Stimulated activated CD8-positive, alpha-beta memory T cell treated with anti-CD3 and anti-CD28 coated beads, Interleukin-4, amount 100 ng/mL, for 48 hours (primary cell): ENCODE measurements at regions not wholly inside any gene's neighbourhood (a gene's known extent, or its start where the extent isn't known, plus 50 kb on each side); places are given as distances from the start of the nearest gene placed in this dataset.
"Not testable (repeated sequence)": the region's sequence is repeated elsewhere in the genome, so short reads cannot be mapped to it uniquely, and the experiment has no call there.

Experiments used
- DNase-seq: peaks from one replicate; pipeline ENCODE4 v3.0.0-alpha.2; 2020

DNA sequence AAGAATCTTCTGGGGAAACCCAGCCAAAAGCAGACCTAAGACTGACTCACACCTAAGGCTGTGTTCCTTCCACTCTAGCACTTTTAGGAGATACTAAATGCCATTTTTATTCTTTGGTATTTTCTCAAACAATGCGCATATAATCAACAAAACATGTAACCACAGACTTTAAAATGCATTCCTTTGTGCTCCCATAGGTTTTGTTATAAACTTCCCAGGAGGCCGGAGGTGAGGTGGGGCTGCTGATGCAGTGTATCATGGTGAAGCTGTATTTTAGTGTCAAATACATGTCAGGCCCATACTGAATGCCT, 155.2 kb downstream of the BTBD3 start:
- no peak for DNase-seq

DNA sequence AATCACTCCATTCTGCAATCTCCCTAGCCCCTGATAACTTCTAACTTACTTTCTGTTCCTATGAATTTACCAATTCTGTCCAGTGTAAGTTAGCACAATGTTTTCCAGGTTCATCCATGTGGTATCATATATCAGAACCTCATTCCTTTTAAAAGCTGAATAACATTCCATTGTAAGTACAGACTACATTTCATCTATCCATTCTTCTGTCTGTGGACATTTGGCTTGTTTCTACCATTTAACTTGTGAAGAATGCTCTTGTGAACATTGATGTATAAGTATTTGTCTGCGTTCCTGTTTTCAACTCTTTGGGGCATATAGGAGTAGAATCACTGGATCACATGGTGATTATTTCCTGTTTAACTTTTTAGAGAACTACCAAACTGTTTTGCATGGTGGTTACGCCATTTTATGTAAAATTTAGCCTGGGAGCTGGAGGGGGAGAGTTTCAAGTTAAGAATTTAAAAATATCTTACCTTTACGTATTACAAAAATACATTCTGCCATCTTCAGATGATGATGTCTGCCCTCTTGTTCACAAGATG, 156.5 kb downstream of the BTBD3 start:
- no peak for DNase-seq

DNA sequence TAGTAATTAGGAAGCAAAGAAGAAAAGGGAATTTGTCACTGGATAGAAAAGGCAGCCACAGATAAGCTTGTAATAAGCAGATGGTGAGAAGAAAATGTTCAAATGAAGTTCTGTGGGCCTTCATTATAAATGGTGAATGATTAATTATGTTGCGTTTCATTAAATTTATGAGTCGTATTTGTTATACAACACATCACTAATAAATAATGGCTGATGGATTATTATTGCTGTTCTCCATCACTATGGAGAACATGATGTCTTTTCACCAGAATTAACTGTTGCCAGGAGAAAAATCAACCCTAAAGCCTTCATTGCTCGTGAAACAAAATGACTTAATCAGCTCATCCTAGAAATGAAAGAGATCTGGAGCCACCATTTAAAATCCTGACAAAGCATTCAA, 158.5 kb downstream of the BTBD3 start:
- no peak for DNase-seq

DNA sequence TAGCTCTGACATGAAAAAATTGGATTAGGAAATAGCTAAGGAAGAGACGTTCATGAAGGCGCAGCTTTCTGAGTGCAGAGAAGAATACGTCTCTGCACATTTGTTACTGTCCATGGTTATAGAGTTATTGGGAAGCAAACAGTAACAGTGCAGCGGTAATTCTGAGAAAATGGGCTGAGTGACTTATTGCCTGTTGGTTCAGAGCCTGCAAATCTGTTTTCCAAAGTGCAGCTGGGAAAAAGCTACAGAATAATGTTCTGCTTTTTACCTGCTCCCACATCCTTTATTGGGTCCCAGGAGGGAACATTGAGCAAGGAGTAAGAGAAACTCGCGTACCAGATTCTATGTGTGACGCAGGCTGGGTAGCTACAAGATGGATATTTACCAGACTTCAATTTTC, 160.2 kb downstream of the BTBD3 start:
- no peak for DNase-seq

DNA sequence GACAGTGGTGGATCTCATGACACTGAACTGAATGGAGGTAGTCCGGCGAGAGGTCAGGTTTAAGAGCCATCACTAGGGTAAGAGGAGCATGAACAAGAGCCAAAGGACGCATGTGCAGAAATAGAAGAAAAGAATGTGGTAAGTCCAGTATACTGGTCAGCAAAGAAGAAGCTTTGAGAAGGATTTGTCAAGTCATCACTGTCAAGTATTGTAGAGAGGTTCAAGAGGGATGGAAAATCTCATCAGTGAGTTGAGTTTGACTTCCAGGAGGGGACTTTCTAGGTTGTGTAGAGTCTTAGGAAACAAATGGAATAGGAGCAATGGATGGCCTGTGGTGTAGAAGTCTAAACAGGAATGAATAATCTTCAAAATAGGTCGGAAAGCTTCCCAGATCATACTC, 161.8 kb downstream of the BTBD3 start:
- DNase-seq, result no peak

DNA sequence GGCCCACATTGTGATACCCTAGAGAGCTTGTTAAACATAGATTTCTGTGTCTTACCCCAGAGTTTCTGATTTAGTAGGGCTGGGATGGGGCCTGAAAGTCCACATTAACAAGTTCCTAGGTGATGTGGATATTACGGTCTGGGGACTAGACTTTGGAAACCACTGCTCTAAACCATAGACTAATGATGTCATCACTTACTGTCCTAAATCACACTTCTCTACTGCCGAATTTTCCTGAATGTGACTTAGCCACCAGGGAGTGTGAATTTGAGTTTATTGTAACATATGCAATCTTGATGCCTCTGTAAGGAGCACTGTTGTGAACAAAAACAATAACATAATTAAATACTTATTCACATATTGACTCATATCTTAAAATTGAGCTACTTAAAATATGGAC, 165.6 kb downstream of the BTBD3 start:
- DNase-seq, result no peak

DNA sequence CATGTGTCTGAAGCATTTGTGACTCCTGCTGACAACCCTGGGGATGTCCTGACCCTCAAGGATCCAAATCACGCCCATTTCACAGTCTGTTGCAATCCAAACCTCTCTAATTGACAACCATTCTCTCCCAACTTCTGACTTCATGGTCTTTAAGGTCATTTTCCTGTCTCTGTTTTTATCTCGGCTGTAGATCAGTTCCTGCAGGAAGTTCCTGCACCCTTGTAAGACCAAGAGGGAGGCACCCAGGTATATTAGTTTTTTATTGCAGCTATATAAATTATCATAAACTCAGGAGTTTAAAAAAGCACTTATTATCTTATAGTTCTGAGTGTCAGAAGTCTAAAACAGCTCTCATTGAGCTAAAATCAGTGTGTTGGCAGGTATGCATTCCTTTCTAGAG, 166.8 kb downstream of the BTBD3 start:
- DNase-seq, result no peak

DNA sequence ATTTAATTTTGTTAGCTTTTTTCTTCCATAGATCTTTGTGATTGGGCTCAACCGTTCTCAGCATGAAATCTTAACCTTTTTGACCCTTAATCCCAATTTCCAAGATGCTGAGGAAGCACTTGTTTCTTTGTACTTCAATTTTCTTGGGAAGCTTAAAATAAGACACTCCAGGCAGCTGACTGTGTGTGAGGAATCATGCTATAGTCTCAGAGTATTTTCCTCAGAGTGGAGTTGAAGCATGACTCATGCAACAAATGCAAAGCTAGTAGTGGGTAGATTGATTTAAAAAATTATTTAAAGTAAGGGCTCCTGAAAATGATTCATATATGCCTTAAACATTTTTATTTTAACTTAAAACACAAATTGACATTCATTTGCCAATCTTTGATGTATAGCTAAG, 168.7 kb downstream of the BTBD3 start:
- no peak for DNase-seq

DNA sequence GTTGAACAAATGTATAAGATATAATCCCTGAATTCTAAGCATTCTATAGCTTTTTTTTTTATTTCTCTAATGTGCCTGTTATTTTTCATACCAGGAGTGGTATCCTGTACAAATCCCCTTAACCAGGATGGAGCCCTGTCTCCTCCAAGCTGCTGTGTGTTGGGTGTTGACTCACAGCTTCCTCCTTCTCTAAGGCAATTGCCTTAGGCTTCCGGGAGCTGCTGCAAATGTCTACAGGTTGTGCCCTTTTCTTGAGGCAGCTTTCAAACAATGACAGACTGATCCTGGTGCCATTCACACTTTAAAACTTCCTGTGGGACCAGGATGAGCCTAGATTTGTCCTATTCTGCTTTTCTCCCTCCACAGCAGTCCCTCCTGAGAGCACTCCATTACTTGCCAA, 173.2 kb downstream of the BTBD3 start:
- DNase-seq, result no peak

DNA sequence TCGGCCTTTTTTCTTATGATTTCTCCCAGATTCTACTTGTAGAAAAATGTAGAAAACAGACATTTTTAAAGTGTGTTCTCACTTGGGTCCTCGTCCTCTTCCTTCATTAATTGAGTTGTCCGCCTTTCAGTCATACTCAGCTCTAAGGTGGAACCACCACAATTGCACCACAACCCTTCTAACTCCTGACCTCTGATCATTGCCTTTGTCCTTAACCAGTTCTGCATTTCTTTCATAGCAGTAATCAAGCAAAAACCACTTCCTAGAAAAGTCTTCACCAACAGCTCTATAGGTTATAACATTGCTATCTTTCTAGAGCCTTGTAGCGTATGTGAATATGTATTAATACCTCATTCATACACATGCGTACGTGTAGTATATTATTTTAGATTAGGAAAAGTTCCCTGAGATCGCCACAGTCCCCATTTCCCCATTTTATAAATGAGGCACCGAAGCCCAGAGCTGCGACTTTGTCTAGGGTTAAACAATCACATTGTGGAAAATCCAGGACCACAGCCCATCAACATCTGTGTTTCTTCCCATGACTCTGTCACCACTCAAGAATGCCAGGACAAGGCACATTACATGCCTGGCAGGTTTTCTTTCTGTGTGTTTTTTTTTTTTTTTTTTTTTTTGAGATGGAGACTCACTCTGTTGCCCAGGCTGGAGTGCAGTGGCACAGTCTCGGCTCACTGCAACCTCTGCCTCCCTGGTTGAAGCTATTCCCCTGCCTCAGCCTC, 175.5 kb downstream of the BTBD3 start:
- DNase-seq, result no peak

DNA sequence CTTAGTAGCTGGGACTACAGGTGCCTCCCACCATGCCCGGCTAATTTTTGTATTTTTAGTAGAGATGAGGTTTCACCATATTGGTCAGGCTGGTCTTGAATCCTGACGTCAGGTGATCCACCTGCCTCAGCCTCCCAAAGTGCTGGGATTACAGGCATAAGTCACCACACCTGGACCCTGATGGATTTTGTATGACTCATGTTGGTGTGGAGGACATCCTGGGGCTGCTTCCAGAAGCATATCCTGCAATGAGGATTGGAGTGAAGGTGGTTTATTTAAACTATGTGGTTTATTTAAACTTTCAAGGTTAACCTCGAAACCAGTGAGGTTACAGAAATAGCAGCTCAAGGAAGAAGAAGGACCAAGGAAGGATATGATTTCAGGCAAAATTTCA, 176.1 kb downstream of the BTBD3 start:
- DNase-seq, result not testable (repeated sequence)

DNA sequence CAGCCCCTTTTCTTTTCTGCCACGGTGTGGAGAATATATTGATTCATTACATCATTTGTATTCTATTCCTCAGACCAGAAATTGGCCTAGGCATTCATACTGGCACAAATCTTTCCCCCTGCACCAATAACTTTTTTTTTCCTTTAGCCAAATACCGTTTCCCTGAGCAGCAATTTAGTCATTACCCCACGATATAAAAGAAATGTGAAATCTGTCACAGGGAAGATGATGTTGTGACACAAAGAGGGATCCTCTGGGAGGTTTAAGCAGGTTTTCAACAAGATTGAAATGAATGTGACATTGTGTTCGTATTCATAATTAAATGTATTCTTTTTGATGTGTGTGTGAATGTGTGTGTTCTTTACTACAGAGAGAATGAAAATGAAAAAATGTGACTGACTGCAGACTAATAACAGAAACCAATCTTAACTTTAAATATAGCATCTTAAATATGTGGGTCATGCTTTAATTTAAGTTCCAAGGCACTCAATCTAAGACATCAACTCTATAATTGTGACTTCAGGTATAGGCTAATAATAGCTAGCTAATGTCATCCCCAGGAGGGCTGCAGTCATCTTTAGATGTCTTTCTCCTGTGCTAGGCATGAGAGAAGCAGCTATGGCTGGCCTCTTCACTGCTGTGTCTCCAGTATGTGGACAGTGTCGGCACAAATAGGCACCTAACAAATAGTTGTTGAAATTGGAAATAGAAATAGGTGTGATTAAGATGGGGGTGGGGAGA, 177.7 kb downstream of the BTBD3 start:
- no peak for DNase-seq

DNA sequence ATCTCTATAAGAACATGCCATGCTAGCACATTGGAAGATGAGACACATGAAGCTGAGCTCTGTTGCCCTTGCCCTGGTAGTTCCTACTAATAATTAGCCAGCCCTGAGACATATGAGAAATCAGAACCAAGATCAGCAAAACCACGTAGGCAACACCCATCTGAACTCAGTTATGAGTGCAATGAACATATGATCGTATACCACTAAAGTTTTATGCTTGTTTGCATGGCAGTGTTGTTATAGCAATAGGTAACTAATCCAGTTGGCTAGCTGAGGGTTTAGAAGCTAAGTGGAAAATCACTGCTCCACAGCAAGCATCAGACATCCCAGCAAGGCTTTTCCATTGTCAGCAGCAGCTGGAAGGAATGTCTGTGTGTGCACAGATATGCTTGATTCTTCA, 180.7 kb downstream of the BTBD3 start:
- DNase-seq, result no peak

DNA sequence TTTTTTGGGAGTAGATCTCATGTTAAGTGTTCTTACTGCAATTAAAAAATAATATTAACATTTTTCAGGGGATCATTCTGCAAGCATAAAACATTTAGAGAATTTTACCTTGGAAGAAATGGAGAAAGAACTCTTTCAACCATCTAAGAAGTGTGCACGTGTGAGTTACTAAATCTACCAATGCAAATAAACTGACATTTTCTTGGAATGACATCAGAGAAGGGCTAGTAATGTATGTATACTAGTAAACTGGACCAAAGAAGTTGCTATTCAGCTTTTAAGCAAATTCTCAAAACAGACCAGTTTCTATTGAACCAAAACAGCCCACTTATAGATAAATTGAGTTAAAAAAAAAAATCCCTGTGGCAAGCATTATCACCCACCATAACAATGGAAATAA, 191.2 kb downstream of the BTBD3 start:
- DNase-seq, result no peak

DNA sequence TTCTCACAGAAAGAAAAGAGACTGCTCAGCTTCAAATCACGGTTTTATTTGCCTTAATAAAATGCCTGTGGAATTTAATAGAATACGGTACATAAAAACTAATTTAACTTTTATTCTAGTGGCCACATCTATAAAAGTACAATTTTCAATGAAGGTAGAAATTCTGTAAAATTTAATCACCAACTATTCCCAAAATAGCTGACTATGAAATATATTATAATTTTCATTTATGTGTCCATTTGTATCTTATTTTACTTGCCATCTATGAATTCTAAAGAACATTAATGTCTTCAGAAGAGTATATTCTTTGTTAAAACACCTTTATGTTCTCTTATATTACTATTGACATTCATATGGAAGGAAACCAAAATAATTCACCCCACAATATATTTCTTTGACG, 192.6 kb downstream of the BTBD3 start:
- no peak for DNase-seq

DNA sequence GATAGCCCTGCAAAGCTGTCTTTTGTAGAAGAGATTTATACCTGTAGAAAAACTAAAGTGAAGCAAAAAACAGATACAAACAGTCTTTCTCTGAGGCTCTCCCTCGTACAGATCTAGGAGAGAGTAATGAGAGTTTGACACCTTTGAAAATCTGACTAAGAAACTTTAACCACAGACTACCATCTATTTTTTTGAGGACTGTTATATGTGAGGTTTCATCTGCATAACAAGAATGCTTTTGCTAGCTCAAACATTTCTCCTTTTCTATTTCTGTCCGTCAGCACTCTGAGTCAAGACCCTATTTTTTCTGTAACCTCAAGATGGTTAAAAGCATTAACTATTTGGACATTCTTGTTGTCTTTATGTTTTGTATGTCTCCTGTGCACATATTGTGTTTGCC, 193.0 kb downstream of the BTBD3 start:
- no peak for DNase-seq

DNA sequence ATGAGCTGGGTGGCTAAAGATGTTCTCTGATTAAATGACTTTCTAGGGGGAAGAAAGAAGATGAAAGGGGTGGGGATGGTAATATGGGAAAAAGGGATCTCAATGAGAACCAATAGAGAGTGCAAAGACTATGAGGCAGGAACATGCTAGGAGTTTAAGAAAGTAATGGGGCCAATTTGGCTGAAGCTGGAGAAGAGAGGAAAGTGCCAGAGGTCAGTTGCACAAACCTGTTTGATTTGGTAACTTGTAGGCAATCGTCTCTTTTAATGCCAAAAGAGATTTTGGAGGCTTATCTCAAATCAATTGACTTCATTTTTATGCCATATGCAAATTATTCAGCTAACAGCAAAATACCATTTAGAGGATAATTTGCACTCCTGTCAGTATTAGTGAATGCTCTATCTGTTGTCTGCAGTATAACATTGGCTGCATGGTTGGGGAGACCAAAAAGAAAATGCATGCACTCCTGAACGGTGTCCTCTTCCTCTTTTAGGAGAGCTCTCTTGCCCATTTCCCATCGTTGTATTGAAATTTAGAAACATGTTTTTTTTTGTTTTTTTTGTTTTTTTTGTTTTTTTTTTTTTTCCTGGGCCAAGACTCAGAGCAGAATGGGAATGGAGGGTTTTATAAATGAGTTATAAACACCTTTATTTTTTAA, 193.9 kb downstream of the BTBD3 start:
- no peak for DNase-seq

DNA sequence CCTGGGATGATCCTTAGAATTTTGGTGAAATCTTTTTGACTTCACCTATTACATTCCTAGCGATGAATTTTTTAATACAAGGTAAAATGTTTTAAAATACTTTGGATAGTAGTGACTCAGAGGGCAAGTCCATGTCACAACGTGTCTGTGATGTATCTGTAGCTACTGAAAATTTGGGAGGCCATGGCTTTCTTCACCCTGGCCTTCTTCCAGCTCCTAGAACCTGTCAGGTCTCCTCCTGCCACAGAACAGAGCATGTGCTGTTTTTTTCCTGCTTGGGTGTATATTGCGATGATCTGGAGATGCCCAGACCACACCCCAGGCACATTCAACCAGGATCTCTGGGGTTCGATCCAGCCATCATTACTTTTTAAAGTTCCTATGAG, 194.4 kb downstream of the BTBD3 start:
- DNase-seq, result no peak

DNA sequence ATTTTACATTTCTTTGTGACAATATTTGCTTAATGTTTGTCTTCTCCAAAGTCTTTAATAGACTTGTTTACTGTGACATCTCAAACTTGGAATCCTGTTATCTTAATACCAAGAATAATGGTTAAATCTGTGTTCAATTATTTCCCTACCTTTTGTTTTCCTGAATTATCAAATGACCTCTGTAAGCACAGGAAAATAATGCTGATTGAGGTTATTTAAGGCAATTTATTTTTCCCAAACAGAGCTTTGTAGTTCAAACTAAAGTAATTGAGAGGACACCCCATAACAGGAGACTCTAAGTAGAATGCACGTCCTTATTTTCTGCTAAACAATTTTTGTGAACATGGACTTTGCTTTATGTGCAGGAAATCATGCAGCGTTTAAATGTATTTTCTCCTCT, 195.0 kb downstream of the BTBD3 start:
- no peak for DNase-seq

DNA sequence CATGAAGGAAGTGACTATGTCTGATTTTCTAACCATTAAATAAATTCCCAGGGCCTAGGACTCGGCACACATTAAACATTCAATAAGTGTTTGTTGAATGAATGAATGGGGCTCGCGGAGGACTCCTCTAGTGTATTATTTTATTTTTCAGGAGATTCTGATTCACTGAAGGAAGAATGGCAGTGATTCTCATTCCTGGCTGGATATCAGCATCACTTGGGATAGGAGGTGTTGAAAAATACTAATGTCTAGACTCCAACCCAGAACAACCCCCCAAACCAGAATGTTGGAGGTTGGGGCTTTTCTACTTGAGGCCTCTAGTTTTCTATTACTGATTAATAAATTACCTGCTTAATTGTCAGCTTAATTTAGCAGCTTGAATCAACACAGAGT, 195.4 kb downstream of the BTBD3 start:
- no peak for DNase-seq

DNA sequence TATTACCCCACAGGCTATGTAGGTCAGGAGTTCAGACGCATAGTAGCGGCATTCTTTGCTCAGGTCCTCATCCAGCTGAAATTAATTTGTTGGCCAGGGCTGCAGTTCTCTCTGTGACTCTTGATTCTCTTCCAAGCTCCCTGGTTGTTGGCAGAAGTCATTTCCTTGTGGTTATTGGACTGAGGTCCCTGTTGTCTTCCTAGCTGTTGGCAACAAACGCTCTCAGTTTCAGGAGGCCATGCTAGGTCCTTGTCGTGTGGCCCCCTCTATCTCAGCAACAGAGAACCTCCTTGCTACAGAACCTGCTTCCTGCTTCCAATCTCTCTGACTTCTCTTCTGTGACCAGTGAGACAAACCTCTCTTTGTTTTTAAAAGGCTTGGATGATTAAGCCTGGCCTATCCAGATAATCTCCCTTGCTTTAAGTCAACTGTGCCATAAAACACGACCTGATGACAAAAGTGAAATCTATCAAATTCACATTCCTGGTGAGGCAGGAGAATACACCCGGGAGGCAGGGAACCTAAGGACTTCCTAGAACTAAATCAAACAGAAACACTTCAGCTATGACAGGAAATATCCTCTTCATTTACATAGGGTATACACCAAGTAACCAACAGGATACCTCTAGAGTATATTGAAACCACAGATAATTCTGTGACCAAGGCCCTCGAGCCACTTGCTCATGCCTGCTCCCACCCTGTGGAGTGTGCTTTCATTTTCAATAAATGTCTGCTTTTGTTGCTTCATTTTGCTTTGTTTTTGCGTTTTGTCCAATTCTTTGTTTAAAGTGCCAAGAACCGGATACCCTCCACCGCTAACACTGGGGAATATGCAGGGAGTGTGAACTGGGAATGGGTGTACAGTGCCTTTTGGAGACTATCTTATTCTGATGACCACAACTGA, 196.0 kb downstream of the BTBD3 start:
- no peak for DNase-seq

DNA sequence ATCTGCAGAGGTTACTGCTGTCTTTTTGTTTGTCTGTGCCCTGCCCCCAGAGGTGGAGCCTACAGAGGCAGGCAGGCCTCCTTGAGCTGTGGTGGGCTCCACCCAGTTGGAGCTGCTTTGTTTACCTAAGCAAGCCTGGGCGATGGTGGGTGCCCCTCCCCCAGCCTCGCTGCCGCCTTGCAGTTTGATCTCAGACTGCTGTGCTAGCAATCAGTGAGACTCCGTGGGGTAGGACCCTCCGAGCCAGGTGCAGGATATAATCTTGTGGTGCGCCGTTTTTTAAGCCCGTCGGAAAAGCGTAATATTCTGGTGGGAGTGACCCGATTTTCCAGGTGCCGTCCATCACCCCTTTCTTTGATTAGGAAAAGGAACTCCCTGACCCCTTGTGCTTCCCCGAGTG, 211.4 kb downstream of the BTBD3 start:
- DNase-seq, result not testable (repeated sequence)

DNA sequence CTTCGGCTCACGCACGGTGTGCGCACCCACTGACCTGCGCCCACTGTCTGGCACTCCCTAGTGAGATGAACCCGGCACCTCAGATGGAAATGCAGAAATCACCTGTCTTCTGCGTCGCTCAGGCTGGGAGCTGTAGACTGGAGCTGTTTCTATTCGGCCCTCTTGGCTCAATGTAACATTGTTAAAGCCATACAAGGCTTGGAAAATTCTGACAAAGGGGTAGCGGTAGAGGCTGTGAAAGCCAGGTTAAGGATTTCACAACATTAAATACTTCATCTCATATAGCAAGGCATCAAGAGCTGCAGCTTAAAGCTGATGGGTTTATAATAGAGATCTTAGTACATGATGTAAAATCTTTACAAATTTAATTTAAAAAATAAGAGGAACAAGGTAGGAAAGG, 211.8 kb downstream of the BTBD3 start:
- not testable (repeated sequence) for DNase-seq
